ENCODE measurements at regions not wholly inside any gene's neighbourhood (a gene's known extent, or its start where the extent isn't known, plus 50 kb on each side); places are given as distances from the start of the nearest gene placed in this dataset.

GRCh38 chr2:60334610-60335009, 218.8 kb downstream of the BCL11A start (continued):
- TF ChIP-seq BACH1 (IDR thresholded peaks at IDR 0.05; ENCODE audit: low read length): no peak
- TF ChIP-seq CHD1 (IDR thresholded peaks at IDR 0.05; ENCODE audit: low read depth, low read length): no peak
